ENCODE measurements at regions not wholly inside any gene's neighbourhood (a gene's known extent, or its start where the extent isn't known, plus 50 kb on each side); places are given as distances from the start of the nearest gene placed in this dataset.

GRCh38 chr7:34281260-34281659, 375.9 kb downstream of the BMPER start:
- ChIA-PET CTCF (no interaction called here), POLR2A (no interaction called here)
- H3K4me1 Mint-ChIP-seq (ENCODE audit: low read depth), result no peaks in the 10 kb centered on the region
- intact Hi-C loops (cut with micrococcal nuclease), result no loop called here
- peaks cover 7% of the 10 kb centered on the region for H3K9me3 Mint-ChIP-seq
- no peaks in the 10 kb centered on the region for H3K27me3 Mint-ChIP-seq
- no peaks in the 10 kb centered on the region for H3K36me3 Mint-ChIP-seq
- no peak overlapping the region for H3K27ac Mint-ChIP-seq
- DNase-seq, result no peak
- no peak overlapping the region for H3K4me3 Mint-ChIP-seq

- Mint-ChIP-seq H3K36me3 (no peaks in the 10 kb centered on the region), H3K9me3 (peaks cover 7% of the 10 kb centered on the region), H3K27me3 (no peaks in the 10 kb centered on the region), H3K4me1 (ENCODE audit: low read depth) (no peaks in the 10 kb centered on the region), H3K4me3 (no peak overlapping the region), H3K27ac (no peak overlapping the region)
- ChIA-PET CTCF (no interaction called here), POLR2A (no interaction called here)
- intact Hi-C loops (cut with micrococcal nuclease), result no loop called here
- DNase-seq, result no peak
Observed at GRCh38 chr7:34282271-34282670, 375.7 kb upstream of the NPSR1 start.

- Mint-ChIP-seq H3K27me3 (no peaks in the 10 kb centered on the region), H3K4me3 (no peak overlapping the region), H3K9me3 (no peaks in the 10 kb centered on the region), H3K27ac (no peak overlapping the region), H3K36me3 (no peaks in the 10 kb centered on the region), H3K4me1 (ENCODE audit: low read depth) (no peaks in the 10 kb centered on the region)
- POLR2A ChIA-PET, result no interaction called here
- no peak for DNase-seq
- CTCF ChIA-PET, result no interaction called here
- intact Hi-C loops (cut with micrococcal nuclease), result no loop called here
Observed at GRCh38 chr7:34296663-34297062, 361.4 kb upstream of the NPSR1 start.

- no peaks in the 10 kb centered on the region for H3K9me3 Mint-ChIP-seq
- H3K36me3 Mint-ChIP-seq, result no peaks in the 10 kb centered on the region
- no peaks in the 10 kb centered on the region for H3K27me3 Mint-ChIP-seq
- H3K4me1 Mint-ChIP-seq (ENCODE audit: low read depth), result no peaks in the 10 kb centered on the region
- intact Hi-C loops (cut with micrococcal nuclease), result no loop called here
- no peak for DNase-seq
- no peak overlapping the region for H3K4me3 Mint-ChIP-seq
- POLR2A ChIA-PET, result no interaction called here
- no peak overlapping the region for H3K27ac Mint-ChIP-seq
- CTCF ChIA-PET, result no interaction called here
Observed at GRCh38 chr7:34298492-34299013, 359.5 kb upstream of the NPSR1 start.

GRCh38 chr7:34299066-34299465, 359.0 kb upstream of the NPSR1 start:
- Mint-ChIP-seq H3K27ac (no peak overlapping the region), H3K36me3 (no peaks in the 10 kb centered on the region), H3K4me3 (no peak overlapping the region), H3K27me3 (no peaks in the 10 kb centered on the region), H3K9me3 (no peaks in the 10 kb centered on the region), H3K4me1 (ENCODE audit: low read depth) (no peaks in the 10 kb centered on the region)
- intact Hi-C loops (cut with micrococcal nuclease), result no loop called here
- CTCF ChIA-PET, result no interaction called here
- POLR2A ChIA-PET, result no interaction called here
- no peak for DNase-seq

GRCh38 chr7:34307540-34307939, 350.5 kb upstream of the NPSR1 start:
- peaks cover 8% of the 10 kb centered on the region for H3K9me3 Mint-ChIP-seq
- CTCF ChIA-PET, result interaction anchor here (1.1 kb wide), 1 partner anchor 13 kb away, joined by 3 read pairs; no protein-coding TSS in a partner anchor
- H3K27ac Mint-ChIP-seq, result no peak overlapping the region
- intact Hi-C loops (cut with micrococcal nuclease), result no loop called here
- no peak for DNase-seq
- H3K4me1 Mint-ChIP-seq (ENCODE audit: low read depth), result no peaks in the 10 kb centered on the region
- POLR2A ChIA-PET, result no interaction called here
- no peaks in the 10 kb centered on the region for H3K27me3 Mint-ChIP-seq
- no peak overlapping the region for H3K4me3 Mint-ChIP-seq
- H3K36me3 Mint-ChIP-seq, result no peaks in the 10 kb centered on the region

GRCh38 chr7:34308595-34308994, 349.4 kb upstream of the NPSR1 start:
- CTCF ChIA-PET, result no interaction called here
- intact Hi-C loops (cut with micrococcal nuclease), result no loop called here
- Mint-ChIP-seq H3K36me3 (no peaks in the 10 kb centered on the region), H3K4me1 (ENCODE audit: low read depth) (no peaks in the 10 kb centered on the region), H3K9me3 (peaks cover 15% of the 10 kb centered on the region), H3K4me3 (no peak overlapping the region), H3K27me3 (no peaks in the 10 kb centered on the region), H3K27ac (no peak overlapping the region)
- no peak for DNase-seq
- POLR2A ChIA-PET, result no interaction called here

GRCh38 chr7:34309116-34309515, 348.9 kb upstream of the NPSR1 start:
- CTCF ChIA-PET, result no interaction called here
- intact Hi-C loops (cut with micrococcal nuclease), result no loop called here
- Mint-ChIP-seq H3K27me3 (no peaks in the 10 kb centered on the region), H3K27ac (no peak overlapping the region), H3K4me1 (ENCODE audit: low read depth) (no peaks in the 10 kb centered on the region), H3K4me3 (no peak overlapping the region), H3K9me3 (peaks cover 15% of the 10 kb centered on the region), H3K36me3 (no peaks in the 10 kb centered on the region)
- DNase-seq, result no peak
- POLR2A ChIA-PET, result no interaction called here

- intact Hi-C loops (cut with micrococcal nuclease), result no loop called here
- ChIA-PET CTCF (no interaction called here), POLR2A (no interaction called here)
- Mint-ChIP-seq H3K27ac (no peak overlapping the region), H3K4me3 (no peak overlapping the region), H3K9me3 (peaks cover 15% of the 10 kb centered on the region), H3K4me1 (ENCODE audit: low read depth) (no peaks in the 10 kb centered on the region), H3K36me3 (no peaks in the 10 kb centered on the region), H3K27me3 (no peaks in the 10 kb centered on the region)
- DNase-seq, result no peak
Observed at GRCh38 chr7:34309584-34309983, 348.4 kb upstream of the NPSR1 start.

- no peak overlapping the region for H3K4me3 Mint-ChIP-seq
- H3K36me3 Mint-ChIP-seq, result no peaks in the 10 kb centered on the region
- no peak for DNase-seq
- intact Hi-C loops (cut with micrococcal nuclease), result no loop called here
- no peaks in the 10 kb centered on the region for H3K27me3 Mint-ChIP-seq
- no peaks in the 10 kb centered on the region for H3K4me1 Mint-ChIP-seq (ENCODE audit: low read depth)
- POLR2A ChIA-PET, result no interaction called here
- peaks cover 15% of the 10 kb centered on the region for H3K9me3 Mint-ChIP-seq
- CTCF ChIA-PET, result no interaction called here
- no peak overlapping the region for H3K27ac Mint-ChIP-seq
Observed at GRCh38 chr7:34311591-34311990, 346.4 kb upstream of the NPSR1 start.

GRCh38 chr7:34312624-34313023, 345.4 kb upstream of the NPSR1 start:
- intact Hi-C loops (cut with micrococcal nuclease), result no loop called here
- H3K4me3 Mint-ChIP-seq, result no peak overlapping the region

GRCh38 chr7:34313289-34313688, 344.7 kb upstream of the NPSR1 start:
- H3K4me3 Mint-ChIP-seq, result no peak overlapping the region
- H3K4me1 Mint-ChIP-seq (ENCODE audit: low read depth), result no peaks in the 10 kb centered on the region
- POLR2A ChIA-PET, result no interaction called here
- H3K27ac Mint-ChIP-seq, result no peak overlapping the region
- DNase-seq, result no peak
- no peaks in the 10 kb centered on the region for H3K27me3 Mint-ChIP-seq
- intact Hi-C loops (cut with micrococcal nuclease), result no loop called here
- peaks cover 15% of the 10 kb centered on the region for H3K9me3 Mint-ChIP-seq
- H3K36me3 Mint-ChIP-seq, result no peaks in the 10 kb centered on the region
- CTCF ChIA-PET, result no interaction called here

More at GRCh38 chr7:34312624-34313023, 345.4 kb upstream of the NPSR1 start:
- CTCF ChIA-PET, result no interaction called here
- H3K36me3 Mint-ChIP-seq, result no peaks in the 10 kb centered on the region
- no peaks in the 10 kb centered on the region for H3K27me3 Mint-ChIP-seq
- POLR2A ChIA-PET, result no interaction called here
- no peak for DNase-seq
- no peaks in the 10 kb centered on the region for H3K4me1 Mint-ChIP-seq (ENCODE audit: low read depth)
- peaks cover 15% of the 10 kb centered on the region for H3K9me3 Mint-ChIP-seq
- H3K27ac Mint-ChIP-seq, result no peak overlapping the region

- intact Hi-C loops (cut with micrococcal nuclease), result no loop called here
- CTCF ChIA-PET, result no interaction called here
- Mint-ChIP-seq H3K36me3 (no peaks in the 10 kb centered on the region), H3K4me1 (ENCODE audit: low read depth) (no peaks in the 10 kb centered on the region), H3K4me3 (no peak overlapping the region), H3K27me3 (no peaks in the 10 kb centered on the region), H3K27ac (no peak overlapping the region), H3K9me3 (peaks cover 15% of the 10 kb centered on the region)
- POLR2A ChIA-PET, result no interaction called here
- no peak for DNase-seq
Observed at GRCh38 chr7:34315032-34315431, 343.0 kb upstream of the NPSR1 start.

GRCh38 chr7:34317039-34317438, 341.0 kb upstream of the NPSR1 start:
- H3K27me3 Mint-ChIP-seq, result peaks cover 4% of the 10 kb centered on the region
- no peak overlapping the region for H3K27ac Mint-ChIP-seq
- intact Hi-C loops (cut with micrococcal nuclease), result no loop called here
- peaks cover 12% of the 10 kb centered on the region for H3K9me3 Mint-ChIP-seq
- no peaks in the 10 kb centered on the region for H3K36me3 Mint-ChIP-seq
- peaks cover 2% of the 10 kb centered on the region for H3K4me1 Mint-ChIP-seq (ENCODE audit: low read depth)
- no peak for DNase-seq
- POLR2A ChIA-PET, result no interaction called here
- CTCF ChIA-PET, result no interaction called here
- no peak overlapping the region for H3K4me3 Mint-ChIP-seq
